ENCODE measurements at regions not wholly inside any gene's neighbourhood (a gene's known extent, or its start where the extent isn't known, plus 50 kb on each side); places are given as distances from the start of the nearest gene placed in this dataset.

GRCh38 chr1:59089036-59089798, 207.7 kb upstream of the FGGY start:
- no peak for DNase-seq (ENCODE audit: low spot score)

GRCh38 chr1:59089922-59090457, 206.9 kb upstream of the FGGY start:
- no peak for DNase-seq (ENCODE audit: low spot score)

- no peak for DNase-seq (ENCODE audit: low spot score)
Observed at GRCh38 chr1:59092126-59092525, 204.8 kb upstream of the FGGY start.

- DNase-seq (ENCODE audit: low spot score), result no peak
Observed at GRCh38 chr1:59094001-59094400, 202.9 kb upstream of the FGGY start.

GRCh38 chr1:59096501-59096900, 200.4 kb upstream of the FGGY start:
- no peak for DNase-seq (ENCODE audit: low spot score)

GRCh38 chr1:59098655-59099054, 198.2 kb upstream of the FGGY start:
- DNase-seq (ENCODE audit: low spot score), result no peak

GRCh38 chr1:59100708-59101374, 196.1 kb upstream of the FGGY start:
- DNase-seq (ENCODE audit: low spot score), result no peak

- no peak for DNase-seq (ENCODE audit: low spot score)
Observed at GRCh38 chr1:59101518-59101917, 195.4 kb upstream of the FGGY start.

- no peak for DNase-seq (ENCODE audit: low spot score)
Observed at GRCh38 chr1:59103457-59103856, 193.4 kb upstream of the FGGY start.

- DNase-seq (ENCODE audit: low spot score), result no peak
Observed at GRCh38 chr1:59104191-59104760, 192.6 kb upstream of the FGGY start.

GRCh38 chr1:59105548-59106507, 191.1 kb upstream of the FGGY start:
- DNase-seq (ENCODE audit: low spot score), result no peak

- DNase-seq (ENCODE audit: low spot score), result no peak
Observed at GRCh38 chr1:59107516-59107915, 189.4 kb upstream of the FGGY start.

GRCh38 chr1:59107916-59108315, 189.0 kb upstream of the FGGY start:
- DNase-seq (ENCODE audit: low spot score), result no peak

GRCh38 chr1:59108481-59109317, 188.2 kb upstream of the FGGY start:
- DNase-seq (ENCODE audit: low spot score), result no peak

- no peak for DNase-seq (ENCODE audit: low spot score)
Observed at GRCh38 chr1:59110271-59110670, 186.6 kb upstream of the FGGY start.

- no peak for DNase-seq (ENCODE audit: low spot score)
Observed at GRCh38 chr1:59113876-59114457, 182.9 kb upstream of the FGGY start.

- no peak for DNase-seq (ENCODE audit: low spot score)
Observed at GRCh38 chr1:59115865-59116264, 181.0 kb upstream of the FGGY start.

- no peak for DNase-seq (ENCODE audit: low spot score)
Observed at GRCh38 chr1:59116920-59117542, 179.9 kb upstream of the FGGY start.

- DNase-seq (ENCODE audit: low spot score), result no peak
Observed at GRCh38 chr1:59122527-59122926, 174.4 kb upstream of the FGGY start.

- DNase-seq (ENCODE audit: low spot score), result no peak
Observed at GRCh38 chr1:59123081-59123681, 173.7 kb upstream of the FGGY start.

Measured in D341Med (cell line).